ENCODE measurements at regions not wholly inside any gene's neighbourhood (a gene's known extent, or its start where the extent isn't known, plus 50 kb on each side); places are given as distances from the start of the nearest gene placed in this dataset.

DNA sequence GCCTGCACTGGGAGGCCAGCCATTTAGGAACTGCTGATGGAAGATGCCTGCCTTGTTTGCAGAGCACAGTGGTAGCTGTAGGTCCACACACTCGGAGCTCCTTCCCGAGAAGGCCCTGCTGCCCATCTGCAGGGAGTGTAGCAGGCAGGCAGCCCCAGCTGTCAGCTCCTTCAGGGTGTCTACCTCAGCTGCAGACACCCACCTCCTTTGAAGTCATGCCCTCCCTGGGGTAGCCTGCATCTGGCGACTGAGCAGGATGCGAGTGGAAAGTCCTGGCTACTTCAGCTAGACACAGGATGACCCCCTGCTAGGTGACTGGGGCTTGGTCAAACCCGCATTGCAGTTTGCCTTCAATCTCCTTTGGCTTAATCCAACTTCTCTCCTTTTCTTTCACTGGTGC lies 93.2 kb upstream of the TLE3 start:
- intact Hi-C loops (cut with micrococcal nuclease) (no loop called here), in situ Hi-C loops (cut with MboI) (no loop called here)
- Histone ChIP-seq H3K9ac (ENCODE audit: insufficient read depth in 1 of 2, low read depth in 2 of 2, low read length in 2 of 2) (no peak overlapping the region), H3K36me3 (ENCODE audit: control insufficient read depth, insufficient read depth, low read length) (no peaks in the 10 kb centered on the region), H3K4me3 (no peak overlapping the region), H3K4me1 (replicated peaks in 1 of 2; ENCODE audit: control insufficient read depth in 2 of 2, insufficient read depth in 2 of 2, low read length in 2 of 2) (peaks cover 0 to 5% of the 10 kb centered on the region in 2 experiments; a peak in 2 of 5 replicates), H3K4me2 (ENCODE audit: insufficient read depth, low read length) (no peak overlapping the region), H4K20me1 (replicated peaks; ENCODE audit: control insufficient read depth, insufficient read depth, low read length) (peaks cover 10% of the 10 kb centered on the region; the same call in 1 of the 2 replicates), H3K27me3 (ENCODE audit: control insufficient read depth in 2 of 2, insufficient read depth in 2 of 2, low read length in 2 of 2) (peaks cover 29 to 89% of the 10 kb centered on the region in 2 experiments), H3K9me3 (replicated peaks; ENCODE audit: control insufficient read depth, insufficient read depth, low read depth, low read length) (no peaks in the 10 kb centered on the region), H3K9me1 (ENCODE audit: control insufficient read depth, insufficient read depth, low read length) (peaks cover 3% of the 10 kb centered on the region), H2AFZ (ENCODE audit: low read depth, low read length) (no peak overlapping the region), H3K79me2 (ENCODE audit: control insufficient read depth, insufficient read depth, low read length) (no peaks in the 10 kb centered on the region), H3K27ac (ENCODE audit: extremely low read depth, low read depth, low read length) (no peak overlapping the region)
- ATAC-seq (no peak), FAIRE-seq (no peak), DNase-seq (ENCODE audit: extremely low read depth in 1 of 4, low spot score in 3 of 4) (no peak)
- no TSS peak for BruUV-seq (replicated peaks)
- WGBS (ENCODE audit: insufficient coverage, low coverage, missing lambda C conversion rate) = 2% methylated on average over 5 of the region's 5 CpGs
- POLR2A ChIA-PET = interaction anchor here (0.8 kb wide), 1 partner anchor 92 kb away, joined by 3 read pairs; no protein-coding TSS in a partner anchor
- CTCF ChIA-PET (ENCODE audit: low intra/inter-chr PET ratio) = no interaction called here
- no peak for TF ChIP-seq ZNF174 (CRISPR knock-in tag; IDR thresholded peaks at IDR 0.05)
- no peak for TF ChIP-seq TFAP4 (CRISPR knock-in tag; IDR thresholded peaks at IDR 0.05; ENCODE audit: borderline replicate concordance)
- no peak for TF ChIP-seq SUPT5H (IDR thresholded peaks at IDR 0.05)
- TF ChIP-seq, protein P1, sequence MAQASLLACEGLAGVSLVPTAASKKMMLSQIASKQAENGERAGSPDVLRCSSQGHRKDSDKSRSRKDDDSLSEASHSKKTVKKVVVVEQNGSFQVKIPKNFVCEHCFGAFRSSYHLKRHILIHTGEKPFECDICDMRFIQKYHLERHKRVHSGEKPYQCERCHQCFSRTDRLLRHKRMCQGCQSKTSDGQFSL (CRISPR knock-in tag; IDR thresholded peaks at IDR 0.05) = no peak
- TF ChIP-seq, protein P1 (tag; IDR thresholded peaks at IDR 0.05) = no peak
- TF ChIP-seq SAFB2 (IDR thresholded peaks at IDR 0.05; ENCODE audit: borderline replicate concordance, low read depth, low read length, severe bottlenecking) = no peak
- TF ChIP-seq MAFG (tag; conservative IDR thresholded peaks at IDR 0.05) = no peak
- no peak for TF ChIP-seq HINFP (tag; conservative IDR thresholded peaks at IDR 0.05; ENCODE audit: low read depth)
- TF ChIP-seq HMGN3 (IDR thresholded peaks at IDR 0.05; ENCODE audit: borderline replicate concordance, extremely low read depth, insufficient read length, low read depth, low read length) = no peak
- TF ChIP-seq ZNF79 (CRISPR knock-in tag; IDR thresholded peaks at IDR 0.05; ENCODE audit: low read depth) = no peak
- TF ChIP-seq RAD21 (CRISPR knock-in tag; conservative IDR thresholded peaks at IDR 0.05 in 1 of 2, IDR thresholded peaks at IDR 0.05 in 1 of 2) = no peak
- no peak for TF ChIP-seq FOSL1 (tag; conservative IDR thresholded peaks at IDR 0.05)
- TF ChIP-seq RBM25 (IDR thresholded peaks at IDR 0.05; ENCODE audit: low read depth, low read length, severe bottlenecking) = no peak
- no peak for TF ChIP-seq ZNF277 (CRISPR knock-in tag; IDR thresholded peaks at IDR 0.05; ENCODE audit: borderline replicate concordance)
- TF ChIP-seq ELF2 (CRISPR knock-in tag; IDR thresholded peaks at IDR 0.05) = no peak
- no peak for TF ChIP-seq ZNF655 (CRISPR knock-in tag; IDR thresholded peaks at IDR 0.05)
- no peak for TF ChIP-seq ZNF57 (CRISPR knock-in tag; IDR thresholded peaks at IDR 0.05)
- no peak for TF ChIP-seq ZNF217 (CRISPR knock-in tag; IDR thresholded peaks at IDR 0.05)
